ENCODE measurements at regions not wholly inside any gene's neighbourhood (a gene's known extent, or its start where the extent isn't known, plus 50 kb on each side); places are given as distances from the start of the nearest gene placed in this dataset.

- in situ Hi-C loops (cut with HindIII; ENCODE audit: low sequenced_read_pairs), result no loop called here
- no peak for DNase-seq (ENCODE audit: low read depth, low spot score)
- no peak for TF ChIP-seq CTCF (IDR thresholded peaks at IDR 0.05; ENCODE audit: low read depth, low read length)
- no peak overlapping the region for H3K4me3 ChIP-seq (ENCODE audit: low read depth, low read length)
Observed at GRCh38 chr1:218069180-218069579, 215.9 kb upstream of the RRP15 start.

DNA sequence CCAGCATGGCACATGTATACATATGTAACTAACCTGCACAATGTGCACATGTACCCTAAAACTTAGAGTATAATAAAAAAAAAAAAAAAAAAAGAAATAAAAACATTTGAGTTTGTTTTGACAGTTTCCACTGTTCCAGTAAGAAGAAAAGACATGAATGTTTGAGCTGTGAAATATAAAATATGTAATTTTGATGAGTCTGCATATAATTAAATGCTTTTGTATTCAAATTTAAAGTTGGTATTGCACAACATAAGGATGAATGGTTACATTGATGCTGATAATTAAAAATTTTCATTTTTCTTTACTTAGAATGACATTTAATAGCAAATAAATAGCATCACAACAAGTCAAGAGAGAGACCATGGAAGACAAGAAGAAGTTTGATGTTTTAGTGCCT, 212.0 kb upstream of the RRP15 start:
- TF ChIP-seq CTCF (IDR thresholded peaks at IDR 0.05; ENCODE audit: low read depth, low read length), result no peak
- in situ Hi-C loops (cut with HindIII; ENCODE audit: low sequenced_read_pairs), result no loop called here
- H3K4me3 ChIP-seq (ENCODE audit: low read depth, low read length), result no peak overlapping the region
- no peak for DNase-seq (ENCODE audit: low read depth, low spot score)

GRCh38 chr1:218078916-218079315, 206.2 kb upstream of the RRP15 start:
- no peak for DNase-seq (ENCODE audit: low read depth, low spot score)
- in situ Hi-C loops (cut with HindIII; ENCODE audit: low sequenced_read_pairs), result no loop called here
- no peak overlapping the region for H3K4me3 ChIP-seq (ENCODE audit: low read depth, low read length)
- TF ChIP-seq CTCF (IDR thresholded peaks at IDR 0.05; ENCODE audit: low read depth, low read length), result no peak

DNA sequence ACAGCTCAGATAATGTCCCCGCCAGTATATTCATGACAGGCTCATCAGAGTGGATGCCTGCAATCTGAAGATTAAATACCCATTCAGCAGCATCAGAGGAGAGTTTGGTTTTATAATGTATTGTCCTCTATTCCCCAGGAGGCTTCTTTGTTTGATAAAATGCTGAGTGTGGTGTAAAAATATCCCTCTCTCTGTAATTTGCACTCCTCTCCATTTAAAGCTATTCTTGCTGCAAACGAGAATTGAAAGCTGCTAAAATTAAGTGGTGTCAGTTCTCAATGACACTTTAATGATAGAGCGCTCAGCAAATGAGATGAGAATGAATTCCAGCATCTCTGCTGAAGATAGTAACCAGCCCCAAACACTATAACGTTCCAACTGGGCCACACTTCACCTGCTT, 205.7 kb upstream of the RRP15 start:
- H3K4me3 ChIP-seq (ENCODE audit: low read depth, low read length), result no peak overlapping the region
- in situ Hi-C loops (cut with HindIII; ENCODE audit: low sequenced_read_pairs), result no loop called here

GRCh38 chr1:218079820-218080219, 205.3 kb upstream of the RRP15 start:
- no peak overlapping the region for H3K4me3 ChIP-seq (ENCODE audit: low read depth, low read length)
- in situ Hi-C loops (cut with HindIII; ENCODE audit: low sequenced_read_pairs), result no loop called here
- TF ChIP-seq CTCF (IDR thresholded peaks at IDR 0.05; ENCODE audit: low read depth, low read length), result no peak
- no peak for DNase-seq (ENCODE audit: low read depth, low spot score)

More for the DNA sequence above, 205.7 kb upstream of the RRP15 start:
- DNase-seq (ENCODE audit: low read depth, low spot score), result no peak
- TF ChIP-seq CTCF (IDR thresholded peaks at IDR 0.05; ENCODE audit: low read depth, low read length), result no peak

GRCh38 chr1:218080863-218081262, 204.2 kb upstream of the RRP15 start:
- no peak for TF ChIP-seq CTCF (IDR thresholded peaks at IDR 0.05; ENCODE audit: low read depth, low read length)
- no peak overlapping the region for H3K4me3 ChIP-seq (ENCODE audit: low read depth, low read length)
- DNase-seq (ENCODE audit: low read depth, low spot score), result no peak
- in situ Hi-C loops (cut with HindIII; ENCODE audit: low sequenced_read_pairs), result no loop called here

DNA sequence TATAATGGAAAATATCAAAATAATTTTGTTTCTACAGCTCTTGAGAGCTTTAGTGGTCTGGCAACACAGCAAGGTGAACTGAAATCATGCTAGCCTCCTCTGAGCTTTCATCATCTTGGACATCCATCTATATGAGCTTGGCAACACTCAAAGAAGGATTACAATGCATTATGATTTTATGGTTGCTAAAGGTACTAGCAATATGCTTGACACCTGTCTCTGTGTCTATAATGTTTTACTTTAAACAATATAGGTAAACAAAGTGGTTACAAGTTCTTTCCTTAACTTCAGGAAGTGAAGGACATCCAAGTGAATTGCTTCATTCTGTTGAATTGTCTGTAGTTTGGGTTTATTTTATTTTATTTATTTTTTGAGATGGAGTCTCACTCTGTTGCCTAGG, 203.7 kb upstream of the RRP15 start:
- in situ Hi-C loops (cut with HindIII; ENCODE audit: low sequenced_read_pairs), result no loop called here
- no peak for TF ChIP-seq CTCF (IDR thresholded peaks at IDR 0.05; ENCODE audit: low read depth, low read length)
- no peak overlapping the region for H3K4me3 ChIP-seq (ENCODE audit: low read depth, low read length)
- no peak for DNase-seq (ENCODE audit: low read depth, low spot score)

Data from astrocyte of the spinal cord (primary cell).